ENCODE measurements at regions not wholly inside any gene's neighbourhood (a gene's known extent, or its start where the extent isn't known, plus 50 kb on each side); places are given as distances from the start of the nearest gene placed in this dataset.

GRCh38 chr9:8114826-8115225 lies 315.2 kb upstream of the DMAC1 start:
- DNase-seq (ENCODE audit: low spot score) (no peak), ATAC-seq (no peak)
- intact Hi-C loops (cut with DNase I) = no loop called here

GRCh38 chr9:8106362-8106761 lies 306.8 kb upstream of the DMAC1 start:
- DNase-seq (ENCODE audit: low spot score) (no peak), ATAC-seq (no peak)
- intact Hi-C loops (cut with DNase I) = no loop called here

- no peak for DNase-seq (ENCODE audit: low spot score)
- intact Hi-C loops (cut with DNase I) = no loop called here
- ATAC-seq = no peak
These were observed 302.0 kb upstream of the DMAC1 start for GRCh38 chr9:8101607-8102006.

GRCh38 chr9:8096091-8096490 lies 296.5 kb upstream of the DMAC1 start:
- ATAC-seq = no peak
- intact Hi-C loops (cut with DNase I) = no loop called here

GRCh38 chr9:8095672-8096086 lies 296.1 kb upstream of the DMAC1 start:
- no peak for DNase-seq (ENCODE audit: low spot score)
- intact Hi-C loops (cut with DNase I) = no loop called here
- ATAC-seq = no peak

More at GRCh38 chr9:8096091-8096490, 296.5 kb upstream of the DMAC1 start:
- no peak for DNase-seq (ENCODE audit: low spot score)

GRCh38 chr9:8088477-8088876 lies 288.9 kb upstream of the DMAC1 start:
- intact Hi-C loops (cut with DNase I) = no loop called here
- ATAC-seq (no peak), DNase-seq (ENCODE audit: low spot score) (no peak)

- DNase-seq (ENCODE audit: low spot score) = no peak
- no peak for ATAC-seq
- intact Hi-C loops (cut with DNase I) = no loop called here
These were observed 286.4 kb upstream of the DMAC1 start for GRCh38 chr9:8085986-8086385.

- DNase-seq (ENCODE audit: low spot score) (no peak), ATAC-seq (no peak)
- intact Hi-C loops (cut with DNase I) = no loop called here
These were observed 279.1 kb upstream of the DMAC1 start for GRCh38 chr9:8078641-8079140.

GRCh38 chr9:8074713-8075286 lies 275.2 kb upstream of the DMAC1 start:
- intact Hi-C loops (cut with DNase I) = no loop called here
- no peak for ATAC-seq

GRCh38 chr9:8071445-8071798 lies 271.8 kb upstream of the DMAC1 start:
- DNase-seq (ENCODE audit: low spot score) (no peak), ATAC-seq (no peak)
- intact Hi-C loops (cut with DNase I) = no loop called here

More at GRCh38 chr9:8074713-8075286, 275.2 kb upstream of the DMAC1 start:
- DNase-seq (ENCODE audit: low spot score) = no peak

GRCh38 chr9:8070779-8071444 lies 271.3 kb upstream of the DMAC1 start:
- ATAC-seq (no peak), DNase-seq (ENCODE audit: low spot score) (no peak)

GRCh38 chr9:8062459-8062858 lies 262.9 kb upstream of the DMAC1 start:
- no peak for DNase-seq (ENCODE audit: low spot score)
- no peak for ATAC-seq
- intact Hi-C loops (cut with DNase I) = no loop called here

More at GRCh38 chr9:8070779-8071444, 271.3 kb upstream of the DMAC1 start:
- intact Hi-C loops (cut with DNase I) = no loop called here

GRCh38 chr9:8053501-8053900 lies 253.9 kb upstream of the DMAC1 start:
- no peak for ATAC-seq
- intact Hi-C loops (cut with DNase I) = no loop called here
- DNase-seq (ENCODE audit: low spot score) = no peak

GRCh38 chr9:8052991-8053390 lies 253.4 kb upstream of the DMAC1 start:
- DNase-seq (ENCODE audit: low spot score) (no peak), ATAC-seq (no peak)
- intact Hi-C loops (cut with DNase I) = no loop called here

GRCh38 chr9:8037745-8038144 lies 238.2 kb upstream of the DMAC1 start:
- intact Hi-C loops (cut with DNase I) = no loop called here
- ATAC-seq (no peak), DNase-seq (ENCODE audit: low spot score) (no peak)

- intact Hi-C loops (cut with DNase I) = no loop called here
- no peak for DNase-seq (ENCODE audit: low spot score)
- no peak for ATAC-seq
These were observed 237.4 kb upstream of the DMAC1 start for GRCh38 chr9:8036914-8037524.

- no peak for DNase-seq (ENCODE audit: low spot score)
- intact Hi-C loops (cut with DNase I) = no loop called here
- no peak for ATAC-seq
These were observed 234.2 kb upstream of the DMAC1 start for GRCh38 chr9:8033794-8034193.

GRCh38 chr9:8030095-8030494 lies 230.5 kb upstream of the DMAC1 start:
- DNase-seq (ENCODE audit: low spot score) (no peak), ATAC-seq (no peak)
- intact Hi-C loops (cut with DNase I) = no loop called here

- ATAC-seq (no peak), DNase-seq (ENCODE audit: low spot score) (no peak)
- intact Hi-C loops (cut with DNase I) = loop anchor here (5.0 kb wide), 1 partner anchor 225 kb away; no protein-coding TSS in a partner anchor
These were observed 227.8 kb upstream of the DMAC1 start for GRCh38 chr9:8027351-8027750.

GRCh38 chr9:8025551-8025950 lies 226.0 kb upstream of the DMAC1 start:
- DNase-seq (ENCODE audit: low spot score) (no peak), ATAC-seq (no peak)
- intact Hi-C loops (cut with DNase I) = loop anchor here (5.0 kb wide), 1 partner anchor 223 kb away; no protein-coding TSS in a partner anchor

All from sciatic nerve (tissue), 2 donors.